H1 (cell line): ENCODE measurements at regions not wholly inside any gene's neighbourhood (a gene's known extent, or its start where the extent isn't known, plus 50 kb on each side); places are given as distances from the start of the nearest gene placed in this dataset.
A peak's percentile ranks its signal among the peaks of the same experiment; 100 is the strongest.

Experiments
- CTCF ChIA-PET: fragments of 300-600 bp; sonication (Branson Sonifier 250); formaldehyde crosslinking; loops from one replicate; lab custom pipeline; 2021; ENCODE audit not compliant: partially characterized antibody; lab: Charles Lee
- POLR2A ChIA-PET: fragments of 300-600 bp; sonication (Branson Sonifier 250); formaldehyde crosslinking; loops from one replicate; lab custom pipeline; 2021; ENCODE audit warnings: inconsistent platforms; ENCODE audit not compliant: partially characterized antibody; lab: Charles Lee
- DNase-seq, 2 experiments: peaks; one replicate each; pipeline versions ENCODE4 v3.0.0 to v3.0.0-alpha.2; 2010 to 2022; ENCODE audit warnings: low spot score in 2 of 2, low read depth in 1 of 2, mixed read lengths in 1 of 2
- FAIRE-seq: peaks from 2 replicates; lab custom pipeline; 2011; peaks lifted over from hg19 to GRCh38; lab: Jason Lieb, UNC
- H2AFZ ChIP-seq: 2 replicates; pipeline ENCODE4 v1.8.1; 2012; ENCODE audit warnings: low read length, inconsistent platforms
- H2AK5ac ChIP-seq: 2 replicates; pipeline ENCODE4 v1.6.1; 2013; ENCODE audit warnings: low read depth, low read length
- H2BK120ac ChIP-seq: replicated peaks from 2 replicates; pipeline ENCODE3; 2013; ENCODE audit warnings: low read depth, low read length, inconsistent platforms
- H2BK12ac ChIP-seq: 2 replicates; pipeline ENCODE4 v1.6.1; 2013; ENCODE audit warnings: low read depth, low read length
- H2BK15ac ChIP-seq: 2 replicates; pipeline ENCODE4 v1.6.1; 2013; ENCODE audit warnings: low read length
- H2BK20ac ChIP-seq: 2 replicates; pipeline ENCODE4 v1.6.1; 2013; ENCODE audit warnings: low read length
- H2BK5ac ChIP-seq: 2 replicates; pipeline ENCODE4 v1.6.1; 2013; ENCODE audit warnings: low read depth, low read length
- H3K14ac ChIP-seq: 2 replicates; pipeline ENCODE4 v1.6.1; 2013; ENCODE audit warnings: inconsistent platforms; ENCODE audit not compliant: insufficient read length
- H3K18ac ChIP-seq: 2 replicates; pipeline ENCODE4 v1.6.1; 2013; ENCODE audit warnings: low read length; ENCODE audit errors: extremely low read depth
- H3K23ac ChIP-seq: 2 replicates; pipeline ENCODE4 v1.6.1; 2013; ENCODE audit warnings: inconsistent platforms; ENCODE audit not compliant: insufficient read length
- H3K23me2 ChIP-seq: 2 replicates; pipeline ENCODE4 v1.6.1; 2013; ENCODE audit warnings: low read depth, low read length
- H3K27ac ChIP-seq: 2 replicates; pipeline ENCODE4 v1.6.1; 2011; ENCODE audit warnings: low read depth, low read length, inconsistent platforms
- H3K27me3 ChIP-seq, 4 experiments: replicated peaks in 1 of 4; 1 replicate in 1 of 4; 2 replicates in 3 of 4; pipeline versions ENCODE4 v1.6.1 to v1.8.1; 2011 to 2013; ENCODE audit warnings: low read length in 3 of 4, mild to moderate bottlenecking in 3 of 4, inconsistent platforms in 2 of 4, mixed read lengths in 2 of 4, moderate library complexity in 1 of 4; ENCODE audit not compliant: control insufficient read depth in 3 of 4, insufficient read depth in 3 of 4; ENCODE audit errors: extremely low read depth in 1 of 4
- H3K36me3 ChIP-seq, 4 experiments: 2 replicates each; pipeline versions ENCODE4 v1.6.1 to v1.8.1; 2011 to 2013; ENCODE audit warnings: mild to moderate bottlenecking in 4 of 4, low read length in 3 of 4, moderate library complexity in 2 of 4, control low read depth in 1 of 4, inconsistent platforms in 1 of 4; ENCODE audit not compliant: insufficient read depth in 4 of 4, control insufficient read depth in 2 of 4
- H3K4ac ChIP-seq: replicated peaks from 2 replicates; pipeline ENCODE3; 2013; ENCODE audit warnings: low read length, low read depth, mixed read lengths, inconsistent platforms; ENCODE audit not compliant: insufficient read length
- H3K4me1 ChIP-seq, 4 experiments: replicated peaks in 1 of 4; 1 replicate in 1 of 4; 2 replicates in 3 of 4; pipeline versions ENCODE4 v1.6.1 to v1.8.1; 2011 to 2013; ENCODE audit warnings: low read length in 3 of 4, inconsistent platforms in 2 of 4, mixed read lengths in 1 of 4; ENCODE audit not compliant: insufficient read depth in 4 of 4, control insufficient read depth in 3 of 4
- H3K4me2 ChIP-seq, 2 experiments: 2 replicates each; pipeline versions ENCODE4 v1.6.1 to v1.8.1; 2011 to 2013; ENCODE audit warnings: low read depth in 2 of 2, low read length in 2 of 2, control low read depth in 1 of 2, inconsistent platforms in 1 of 2, mild to moderate bottlenecking in 1 of 2; ENCODE audit not compliant: insufficient read depth in 1 of 2
- H3K4me3 ChIP-seq, 4 experiments: fragments of 200-600, 300-600 bp in 1 of 4; sonication (generic), shearing (Covaris generic), sonication (Bioruptor Twin) in 1 of 4; 2 replicates each; pipeline versions ENCODE4 v1.5.1 to v1.8.1; 2011 to 2016; ENCODE audit warnings: low read length in 4 of 4, low read depth in 3 of 4, control low read depth in 2 of 4, inconsistent platforms in 2 of 4, mild to moderate bottlenecking in 2 of 4, mixed read lengths in 1 of 4, moderate library complexity in 1 of 4; ENCODE audit not compliant: insufficient read depth in 2 of 4; ENCODE audit errors: extremely low read depth in 1 of 4
- H3K56ac ChIP-seq: replicated peaks from 2 replicates; pipeline ENCODE3; 2013; ENCODE audit warnings: low read depth, mild to moderate bottlenecking, mixed read lengths, low read length, inconsistent platforms; ENCODE audit not compliant: insufficient read length
- H3K79me1 ChIP-seq: 2 replicates; pipeline ENCODE4 v1.6.1; 2013; ENCODE audit warnings: low read depth, low read length, control low read depth
- H3K79me2 ChIP-seq, 2 experiments: 2 replicates each; pipeline versions ENCODE4 v1.6.1 to v1.8.1; 2012 to 2013; ENCODE audit warnings: low read length in 2 of 2, mild to moderate bottlenecking in 2 of 2, inconsistent platforms in 1 of 2; ENCODE audit not compliant: insufficient read depth in 2 of 2, control insufficient read depth in 1 of 2
- H3K9ac ChIP-seq, 4 experiments: replicated peaks in 1 of 4; 1 replicate in 1 of 4; 2 replicates in 3 of 4; pipeline versions ENCODE4 v1.6.1 to v1.8.1; 2011 to 2013; ENCODE audit warnings: low read depth in 3 of 4, low read length in 3 of 4, control low read depth in 2 of 4, mild to moderate bottlenecking in 2 of 4, moderate library complexity in 2 of 4, inconsistent platforms in 1 of 4; ENCODE audit errors: extremely low read depth in 1 of 4
- H3K9me3 ChIP-seq, 2 experiments: 2 replicates each; pipeline versions ENCODE4 v1.6.1 to v1.8.1; 2012 to 2013; ENCODE audit warnings: mild to moderate bottlenecking in 2 of 2, moderate library complexity in 2 of 2, control low read depth in 1 of 2, inconsistent platforms in 1 of 2, low read depth in 1 of 2, low read length in 1 of 2, mixed read lengths in 1 of 2; ENCODE audit not compliant: insufficient read depth in 2 of 2
- H4K20me1 ChIP-seq, 2 experiments: replicated peaks in 1 of 2; 2 replicates each; pipeline versions ENCODE3 to v1.8.1; 2011 to 2013; ENCODE audit warnings: inconsistent platforms in 2 of 2, low read length in 2 of 2, mild to moderate bottlenecking in 1 of 2; ENCODE audit not compliant: insufficient read depth in 2 of 2, control insufficient read depth in 1 of 2
- H4K5ac ChIP-seq: 2 replicates; pipeline ENCODE4 v1.6.1; 2013; ENCODE audit warnings: low read length, low read depth, mixed read lengths, inconsistent platforms; ENCODE audit not compliant: insufficient read length
- H4K8ac ChIP-seq: 2 replicates; pipeline ENCODE4 v1.8.0; 2013; ENCODE audit warnings: mild to moderate bottlenecking, moderate library complexity, low read length, inconsistent platforms; ENCODE audit not compliant: insufficient read depth; ENCODE audit errors: extremely low read depth
- H4K91ac ChIP-seq: replicated peaks from 2 replicates; pipeline ENCODE3; 2013; ENCODE audit warnings: low read length, mixed read lengths, inconsistent platforms; ENCODE audit not compliant: insufficient read length
- CEBPB ChIP-seq: IDR thresholded peaks from 2 replicates; pipeline ENCODE4 v1.6.1; 2012; ENCODE audit warnings: low read depth, low read length
- EGR1 ChIP-seq: IDR thresholded peaks from 2 replicates; pipeline ENCODE4 v1.6.1; 2011; ENCODE audit warnings: low read depth, low read length, borderline replicate concordance
- EP300 ChIP-seq, 2 experiments: IDR thresholded peaks; 1 replicate in 1 of 2; 2 replicates in 1 of 2; pipeline ENCODE4 v1.6.1; 2011 to 2012; ENCODE audit warnings: low read depth in 2 of 2, low read length in 2 of 2, mild to moderate bottlenecking in 2 of 2, borderline replicate concordance in 1 of 2, inconsistent platforms in 1 of 2, moderate library complexity in 1 of 2
- HDAC6 ChIP-seq: IDR thresholded peaks from one replicate; pipeline ENCODE4 v1.7.1; 2012; ENCODE audit warnings: low read depth, mild to moderate bottlenecking, inconsistent platforms, low read length, moderate library complexity
- JUND ChIP-seq: IDR thresholded peaks from 2 replicates; pipeline ENCODE4 v1.6.1; 2011; ENCODE audit warnings: mild to moderate bottlenecking, improper control_type of control experiment, low read length
- KDM1A ChIP-seq: fragments of 200-600, 300-600 bp; sonication (generic); IDR thresholded peaks from 2 replicates; pipeline ENCODE4 v1.7.1; 2016; ENCODE audit warnings: mild to moderate bottlenecking, low read length, borderline replicate concordance
- NRF1 ChIP-seq: IDR thresholded peaks from 2 replicates; pipeline ENCODE4 v1.6.1; 2011; ENCODE audit warnings: mild to moderate bottlenecking, low read depth, low read length, improper control_type of control experiment
- RNF2 ChIP-seq: fragments of 200-900, 300-1000 bp; sonication (generic); IDR thresholded peaks from 2 replicates; pipeline ENCODE4 v1.7.1; 2016; ENCODE audit warnings: borderline replicate concordance, low read depth, mild to moderate bottlenecking, antibody characterized with exemption, low read length; ENCODE audit not compliant: poor library complexity, severe bottlenecking; ENCODE audit errors: missing control alignments
- RXRA ChIP-seq: IDR thresholded peaks from 2 replicates; pipeline ENCODE4 v1.6.1; 2011; ENCODE audit warnings: low read depth, mild to moderate bottlenecking, low read length, moderate library complexity; ENCODE audit not compliant: insufficient read depth
- SIX5 ChIP-seq: IDR thresholded peaks from 2 replicates; pipeline ENCODE4 v1.6.1; 2011; ENCODE audit warnings: mild to moderate bottlenecking, low read depth, low read length
- SP4 ChIP-seq: IDR thresholded peaks from 2 replicates; pipeline ENCODE4 v1.6.1; 2012; ENCODE audit warnings: low read length, inconsistent platforms
- SUZ12 ChIP-seq: fragments of 200-600 bp; sonication (generic); IDR thresholded peaks from 2 replicates; pipeline ENCODE4 v1.6.1; 2012; ENCODE audit warnings: mild to moderate bottlenecking, inconsistent platforms, low read length, moderate library complexity, mixed read lengths
- TEAD4 ChIP-seq: IDR thresholded peaks from 2 replicates; pipeline ENCODE4 v1.6.1; 2012; ENCODE audit warnings: low read depth, low read length, inconsistent platforms, mixed read lengths
- WGBS, 2 experiments: shearing (Covaris generic) in 1 of 2; methylation state at CpG; one replicate each; pipeline versions ENCODE4 v1.1.6 to v1.1.7; 2013 to 2015; ENCODE audit warnings: low lambda C conversion rate in 2 of 2, mixed read lengths in 2 of 2, inconsistent platforms in 1 of 2, low coverage in 1 of 2, missing lambda C conversion rate in 1 of 2; ENCODE audit not compliant: insufficient replicate concordance in 2 of 2, insufficient coverage in 1 of 2, insufficient read length in 1 of 2; ENCODE audit errors: extremely low coverage in 1 of 2, missing lambda C conversion rate in 1 of 2; 5-methylcytosine and 5-hydroxymethylcytosine counted together
- TF ChIP-seq, protein P1 (sequence below): IDR thresholded peaks from 2 replicates; pipeline ENCODE4 v1.6.1; 2012; ENCODE audit warnings: inconsistent platforms

DNA sequence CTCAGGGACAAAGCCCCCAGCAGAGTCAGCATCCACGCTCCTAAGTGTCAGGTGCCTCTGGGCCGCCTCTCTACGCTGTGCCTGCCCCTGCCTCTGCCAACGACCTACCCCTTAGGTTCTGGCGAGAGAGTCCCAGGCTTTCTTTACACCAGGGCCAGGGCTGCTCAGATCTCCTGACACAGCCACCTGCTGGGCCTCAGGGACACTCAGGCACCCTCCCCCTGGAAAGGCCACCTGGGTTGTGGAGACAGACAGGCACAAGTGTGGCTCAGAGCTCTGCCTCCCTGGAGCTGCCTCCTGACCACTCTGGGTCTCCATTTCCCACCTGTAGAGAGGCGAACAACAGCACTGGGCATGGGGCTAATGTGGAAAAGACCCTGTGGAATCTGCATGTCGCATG, 90.0 kb upstream of the ADRA2C start:
- H3K27ac ChIP-seq, result no peak overlapping the region
- H4K20me1 ChIP-seq, result no peaks in the 10 kb centered on the region
- H3K4ac ChIP-seq, result no peak overlapping the region
- no peak overlapping the region for H2BK5ac ChIP-seq
- H3K27me3 ChIP-seq, result no peaks in the 10 kb centered on the region; a peak in 1 of 7 replicates
- DNase-seq, result no peak
- H2BK12ac ChIP-seq, result 0 out of 2 replicates have a peak overlapping the region, but pooled peaks have one; percentile 27
- no peak overlapping the region for H2AK5ac ChIP-seq
- H3K79me2 ChIP-seq, result no peaks in the 10 kb centered on the region
- no peak overlapping the region for H3K18ac ChIP-seq
- H2AFZ ChIP-seq, result no peak overlapping the region
- H3K36me3 ChIP-seq, result no peaks in the 10 kb centered on the region
- WGBS, 2 experiments, result 87% methylated on average over 7 of the region's 7 CpGs; no CpG with 5 or more reads in 1 of the 2 experiments
- H4K5ac ChIP-seq, result no peak overlapping the region
- no peaks in the 10 kb centered on the region for H3K79me1 ChIP-seq
- ChIA-PET POLR2A (no interaction called here), CTCF (interaction anchor here (1.1 to 1.2 kb wide), 2 partner anchors 27 to 55 kb away, joined by 3 read pairs; no protein-coding TSS in a partner anchor)
- no peak overlapping the region for H4K91ac ChIP-seq
- peaks cover 9% of the 10 kb centered on the region; the same call in 1 of the 2 replicates for H3K23me2 ChIP-seq
- peak overlapping the region; percentile 8; the same call in 1 of the 2 replicates for H2BK15ac ChIP-seq
- H2BK20ac ChIP-seq, result no peak overlapping the region
- no peak overlapping the region for H3K9ac ChIP-seq
- FAIRE-seq, result no peak
- no peak overlapping the region for H3K23ac ChIP-seq
- H4K8ac ChIP-seq, result no peak overlapping the region
- no peak overlapping the region for H3K56ac ChIP-seq
- H3K4me3 ChIP-seq, result no peak overlapping the region
- no peak overlapping the region for H3K14ac ChIP-seq
- H3K4me1 ChIP-seq, result peaks cover 0 to 6% (median 0%) of the 10 kb centered on the region in 4 experiments; a peak in 2 of 7 replicates
- no peak overlapping the region for H3K4me2 ChIP-seq
- H3K9me3 ChIP-seq, result no peaks in the 10 kb centered on the region
- H2BK120ac ChIP-seq, result no peak overlapping the region
- no peak for TF ChIP-seq NRF1
- no peak for TF ChIP-seq CEBPB
- no peak for TF ChIP-seq KDM1A
- no peak for TF ChIP-seq EP300 (IDR thresholded peaks at IDR 0.05; ENCODE audit: borderline replicate concordance in 1 of 2, low read depth in 2 of 2, low read length in 2 of 2)
- no peak for TF ChIP-seq SIX5
- no peak for TF ChIP-seq EGR1
- no peak for TF ChIP-seq HDAC6
- no peak for TF ChIP-seq RNF2
- TF ChIP-seq RXRA, result no peak
- no peak for TF ChIP-seq SUZ12
- TF ChIP-seq SP4, result no peak
- TF ChIP-seq, protein P1, sequence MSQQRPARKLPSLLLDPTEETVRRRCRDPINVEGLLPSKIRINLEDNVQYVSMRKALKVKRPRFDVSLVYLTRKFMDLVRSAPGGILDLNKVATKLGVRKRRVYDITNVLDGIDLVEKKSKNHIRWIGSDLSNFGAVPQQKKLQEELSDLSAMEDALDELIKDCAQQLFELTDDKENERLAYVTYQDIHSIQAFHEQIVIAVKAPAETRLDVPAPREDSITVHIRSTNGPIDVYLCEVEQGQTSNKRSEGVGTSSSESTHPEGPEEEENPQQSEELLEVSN, result no peak
- no peak for TF ChIP-seq TEAD4
- TF ChIP-seq JUND, result no peak
